ENCODE measurements at regions not wholly inside any gene's neighbourhood (a gene's known extent, or its start where the extent isn't known, plus 50 kb on each side); places are given as distances from the start of the nearest gene placed in this dataset.

GRCh38 chr3:159640225-159640624 is 348.4 kb upstream of the IL12A start:
- TF ChIP-seq POLR2A (IDR thresholded peaks at IDR 0.05; ENCODE audit: low read length) = no peak
- no peak for TF ChIP-seq GATA1 (IDR thresholded peaks at IDR 0.05; ENCODE audit: low read depth, low read length)

Data from erythroblast (primary cell).